ENCODE measurements at regions not wholly inside any gene's neighbourhood (a gene's known extent, or its start where the extent isn't known, plus 50 kb on each side); places are given as distances from the start of the nearest gene placed in this dataset.

GRCh38 chr3:168154089-168154488, 58.4 kb upstream of the GOLIM4 start:
- Mint-ChIP-seq H3K27me3 (peaks cover 7% of the 10 kb centered on the region), H3K4me1 (peaks cover 4% of the 10 kb centered on the region), H3K36me3 (ENCODE audit: low read depth) (no peaks in the 10 kb centered on the region), H3K4me3 (no peak overlapping the region), H3K9me3 (peaks cover 11% of the 10 kb centered on the region), H3K27ac (no peak overlapping the region)
- no peak for TF ChIP-seq CTCF (IDR thresholded peaks at IDR 0.05)
- ChIA-PET POLR2A (no interaction called here), CTCF (no interaction called here)
- intact Hi-C loops (cut with micrococcal nuclease), result no loop called here
- ATAC-seq (ENCODE audit: low read depth) (no peak), DNase-seq (no peak)

- H3K9me3 Mint-ChIP-seq, result peaks cover 11% of the 10 kb centered on the region
- CTCF ChIA-PET, result no interaction called here
- TF ChIP-seq CTCF (IDR thresholded peaks at IDR 0.05), result no peak
- H3K27me3 Mint-ChIP-seq, result peaks cover 5% of the 10 kb centered on the region
- DNase-seq (no peak), ATAC-seq (ENCODE audit: low read depth) (no peak)
- POLR2A ChIA-PET, result no interaction called here
- no peaks in the 10 kb centered on the region for H3K36me3 Mint-ChIP-seq (ENCODE audit: low read depth)
- no peak overlapping the region for H3K27ac Mint-ChIP-seq
- intact Hi-C loops (cut with micrococcal nuclease), result no loop called here
- H3K4me1 Mint-ChIP-seq, result peaks cover 4% of the 10 kb centered on the region
- H3K4me3 Mint-ChIP-seq, result no peak overlapping the region
Measured at GRCh38 chr3:168152149-168152548, 56.4 kb upstream of the GOLIM4 start.
